Uterus (tissue), 3 donors: ENCODE measurements at regions not wholly inside any gene's neighbourhood (a gene's known extent, or its start where the extent isn't known, plus 50 kb on each side); places are given as distances from the start of the nearest gene placed in this dataset.

Experiments used
- DNase-seq, 2 donors: peaks; one replicate each; pipeline ENCODE4 v3.0.0-alpha.2; 2019 to 2020
- H3K27ac ChIP-seq, 2 donors: fragments of 200-600 bp; sonication (generic); 1 replicate in 1 of 2; 2 replicates in 1 of 2; pipeline ENCODE4 v1.5.1; 2016 to 2018
- H3K27me3 ChIP-seq, 2 donors: fragments of 200-600 bp; sonication (generic); one replicate each; pipeline ENCODE4 v1.5.1; 2018 to 2019; ENCODE audit warnings: control low read depth in 1 of 2
- H3K36me3 ChIP-seq, 2 donors: fragments of 200-600 bp; sonication (generic); one replicate each; pipeline ENCODE4 v1.5.1; 2019; ENCODE audit warnings: control low read depth in 1 of 2
- H3K4me1 ChIP-seq, 2 donors: fragments of 200-600 bp; sonication (generic); one replicate each; pipeline ENCODE4 v1.5.1; 2018 to 2019; ENCODE audit warnings: control low read depth in 1 of 2
- H3K4me3 ChIP-seq, 2 donors: fragments of 200-600 bp; sonication (generic); 1 replicate in 1 of 2; 2 replicates in 1 of 2; pipeline ENCODE4 v1.5.1; 2018 to 2019; ENCODE audit warnings: mild to moderate bottlenecking in 1 of 2
- H3K9me3 ChIP-seq, 2 donors: fragments of 200-600 bp; sonication (generic); one replicate each; pipeline ENCODE4 v1.5.1; 2019; ENCODE audit warnings: control low read depth in 1 of 2
- CTCF ChIP-seq, 4 experiments: fragments of 200-600 bp in 2 of 4; fragments of 450-650 bp in 2 of 4; sonication (generic) in 2 of 4; IDR thresholded peaks; one replicate each; pipeline ENCODE4 v1.5.1; 2016 to 2019; ENCODE audit warnings: antibody characterized with exemption in 4 of 4, mild to moderate bottlenecking in 2 of 4, moderate library complexity in 1 of 4
- POLR2A ChIP-seq, 2 donors: fragments of 450-650 bp; IDR thresholded peaks; one replicate each; pipeline ENCODE4 v1.6.1; 2016; ENCODE audit warnings: antibody characterized with exemption in 2 of 2, mild to moderate bottlenecking in 1 of 2, moderate library complexity in 1 of 2
- intact Hi-C: fragments of 100-400 bp; cut with DNase I; formaldehyde crosslinking; loops from one replicate; pipeline ENCODE4 v1.15.1; 2023; ENCODE audit warnings: low total_unique reads
- donor health status: DM: yes; HTN: yes; CAD: no.

GRCh38 chr2:240362826-240363745 is 72.4 kb upstream of the GPC1 start:
- Histone ChIP-seq H3K36me3 (no peaks in the 10 kb centered on the region), H3K4me3 (no peak overlapping the region), H3K4me1 (no peaks in the 10 kb centered on the region), H3K27me3 (no peaks in the 10 kb centered on the region), H3K27ac (no peak overlapping the region), H3K9me3 (peaks cover 0 to 8% of the 10 kb centered on the region in 2 donors)
- TF ChIP-seq POLR2A (IDR thresholded peaks at IDR 0.05): no peak
- no peak for TF ChIP-seq CTCF (IDR thresholded peaks at IDR 0.05)
- intact Hi-C loops: no loop called here
- DNase-seq: no peak

GRCh38 chr2:240363746-240364581 is 71.5 kb upstream of the GPC1 start:
- H3K4me1 ChIP-seq: no peaks in the 10 kb centered on the region
- no peak overlapping the region for H3K27ac ChIP-seq
- peaks cover 0 to 8% of the 10 kb centered on the region in 2 donors for H3K9me3 ChIP-seq
- H3K36me3 ChIP-seq: no peaks in the 10 kb centered on the region
- H3K4me3 ChIP-seq: no peak overlapping the region
- no peaks in the 10 kb centered on the region for H3K27me3 ChIP-seq
- no peak for DNase-seq
- TF ChIP-seq CTCF (IDR thresholded peaks at IDR 0.05) (no peak), POLR2A (IDR thresholded peaks at IDR 0.05) (no peak)
- intact Hi-C loops: no loop called here

- H3K4me1 ChIP-seq: peaks cover 0 to 2% of the 10 kb centered on the region in 2 donors
- no peaks in the 10 kb centered on the region for H3K27me3 ChIP-seq
- H3K4me3 ChIP-seq: no peak overlapping the region
- intact Hi-C loops: no loop called here
- no peak for DNase-seq
- no peak overlapping the region for H3K27ac ChIP-seq
- H3K36me3 ChIP-seq: no peaks in the 10 kb centered on the region
- TF ChIP-seq POLR2A (IDR thresholded peaks at IDR 0.05): no peak
- no peak for TF ChIP-seq CTCF (IDR thresholded peaks at IDR 0.05)
- H3K9me3 ChIP-seq: peaks cover 0 to 8% of the 10 kb centered on the region in 2 donors
These were observed 70.9 kb upstream of the GPC1 start for GRCh38 chr2:240364582-240364960.

GRCh38 chr2:240364961-240365775 is 70.3 kb upstream of the GPC1 start:
- TF ChIP-seq CTCF (IDR thresholded peaks at IDR 0.05) (no peak), POLR2A (IDR thresholded peaks at IDR 0.05) (no peak)
- intact Hi-C loops: no loop called here
- no peak overlapping the region for H3K27ac ChIP-seq
- no peaks in the 10 kb centered on the region for H3K27me3 ChIP-seq
- H3K4me1 ChIP-seq: peaks cover 0 to 6% of the 10 kb centered on the region in 2 donors
- no peaks in the 10 kb centered on the region for H3K36me3 ChIP-seq
- H3K9me3 ChIP-seq: peaks cover 0 to 2% of the 10 kb centered on the region in 2 donors
- H3K4me3 ChIP-seq: no peak overlapping the region
- no peak for DNase-seq
